CD8-positive, alpha-beta memory T cell (primary cell): ENCODE measurements at regions not wholly inside any gene's neighbourhood (a gene's known extent, or its start where the extent isn't known, plus 50 kb on each side); places are given as distances from the start of the nearest gene placed in this dataset.
A peak's percentile ranks its signal among the peaks of the same experiment; 100 is the strongest.

ENCODE experiments used
- CTCF ChIA-PET: fragments of 350-600 bp; sonication (Branson Sonifier 250); formaldehyde crosslinking; loops from one replicate; lab custom pipeline; 2021; ENCODE audit warnings: antibody characterized with exemption; lab: Charles Lee
- POLR2A ChIA-PET: fragments of 350-600 bp; sonication (Branson Sonifier 250); formaldehyde crosslinking; loops from one replicate; lab custom pipeline; 2021; ENCODE audit warnings: antibody characterized with exemption; lab: Charles Lee
- DNase-seq, 5 donors: peaks; one replicate each; pipeline versions ENCODE4 v3.0.0 to v3.0.0-alpha.2; 2020 to 2022; ENCODE audit warnings: mixed read lengths in 1 of 5
- H3K27ac ChIP-seq: one replicate; pipeline ENCODE4 v1.7.0; 2013; ENCODE audit warnings: low read depth, mild to moderate bottlenecking, low read length, moderate library complexity
- H3K27me3 ChIP-seq: 2 replicates; pipeline ENCODE4 v1.7.0; 2013; ENCODE audit warnings: low read length, mild to moderate bottlenecking; ENCODE audit not compliant: insufficient read depth, poor library complexity, severe bottlenecking
- H3K36me3 ChIP-seq: 2 replicates; pipeline ENCODE4 v1.7.0; 2013; ENCODE audit warnings: mild to moderate bottlenecking, low read length, moderate library complexity; ENCODE audit not compliant: insufficient read depth
- H3K4me1 ChIP-seq: 2 replicates; pipeline ENCODE4 v1.7.0; 2013; ENCODE audit warnings: mild to moderate bottlenecking, low read length, moderate library complexity; ENCODE audit not compliant: insufficient read depth
- H3K4me3 ChIP-seq: 2 replicates; pipeline ENCODE4 v1.7.0; 2013; ENCODE audit warnings: mild to moderate bottlenecking, low read length
- H3K9me3 ChIP-seq: 2 replicates; pipeline ENCODE4 v1.7.0; 2013; ENCODE audit warnings: mild to moderate bottlenecking, low read length
- H3K27ac Mint-ChIP-seq, 8 donors: one replicate each; pipeline ENCODE4 v1.8.0; 2020 to 2021; ENCODE audit warnings: mixed read lengths in 8 of 8, mild to moderate bottlenecking in 6 of 8, inconsistent platforms in 3 of 8, moderate library complexity in 3 of 8
- H3K27me3 Mint-ChIP-seq, 2 donors: one replicate each; pipeline ENCODE4 v1.8.0; 2020 to 2021; ENCODE audit warnings: mixed read lengths in 2 of 2, mild to moderate bottlenecking in 1 of 2, moderate library complexity in 1 of 2
- H3K36me3 Mint-ChIP-seq, 3 donors: one replicate each; pipeline ENCODE4 v1.8.0; 2020 to 2021; ENCODE audit warnings: mixed read lengths in 3 of 3, inconsistent platforms in 1 of 3, mild to moderate bottlenecking in 1 of 3
- H3K4me1 Mint-ChIP-seq, 3 donors: one replicate each; pipeline ENCODE4 v1.8.0; 2020 to 2021; ENCODE audit warnings: mixed read lengths in 3 of 3, inconsistent platforms in 1 of 3, mild to moderate bottlenecking in 1 of 3
- H3K4me3 Mint-ChIP-seq, 7 donors: one replicate each; pipeline ENCODE4 v1.8.0; 2020 to 2021; ENCODE audit warnings: mixed read lengths in 7 of 7, mild to moderate bottlenecking in 6 of 7, moderate library complexity in 4 of 7, inconsistent platforms in 2 of 7
- H3K9me3 Mint-ChIP-seq, 5 donors: one replicate each; pipeline ENCODE4 v1.8.0; 2020 to 2022; ENCODE audit warnings: mixed read lengths in 5 of 5, mild to moderate bottlenecking in 3 of 5, moderate library complexity in 2 of 5, inconsistent platforms in 1 of 5

DNA sequence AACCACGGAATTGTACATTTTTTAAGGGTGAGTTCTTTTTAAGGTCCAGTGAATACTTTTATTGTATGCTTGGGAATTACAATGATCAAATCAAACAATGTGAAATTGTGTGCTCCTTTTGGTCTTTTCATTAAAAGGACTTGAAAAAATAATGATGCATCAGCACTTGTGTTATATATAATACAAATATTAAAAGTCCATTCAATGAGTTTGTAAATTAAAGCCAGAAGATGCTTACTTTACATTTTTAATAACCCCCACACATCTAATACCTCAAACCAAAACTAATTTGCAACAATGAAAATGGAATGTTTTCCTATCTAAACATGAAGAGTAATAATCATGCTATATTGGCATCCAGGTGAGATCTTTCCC, 369.8 kb upstream of the LCORL start:
- no peak overlapping the region for H3K4me3 ChIP-seq
- Mint-ChIP-seq H3K9me3 (peaks cover 0 to 8% (median 0%) of the 10 kb centered on the region in 5 donors), H3K4me3 (no peak overlapping the region), H3K4me1 (no peaks in the 10 kb centered on the region), H3K36me3 (no peaks in the 10 kb centered on the region), H3K27ac (no peak overlapping the region), H3K27me3 (peaks cover 0 to under 1% of the 10 kb centered on the region in 2 donors)
- POLR2A ChIA-PET, result no interaction called here
- no peaks in the 10 kb centered on the region for H3K4me1 ChIP-seq
- CTCF ChIA-PET, result no interaction called here
- H3K36me3 ChIP-seq, result no peaks in the 10 kb centered on the region
- no peaks in the 10 kb centered on the region for H3K27me3 ChIP-seq
- H3K27ac ChIP-seq, result no peak overlapping the region
- DNase-seq, result no peak
- H3K9me3 ChIP-seq, result no peaks in the 10 kb centered on the region

DNA sequence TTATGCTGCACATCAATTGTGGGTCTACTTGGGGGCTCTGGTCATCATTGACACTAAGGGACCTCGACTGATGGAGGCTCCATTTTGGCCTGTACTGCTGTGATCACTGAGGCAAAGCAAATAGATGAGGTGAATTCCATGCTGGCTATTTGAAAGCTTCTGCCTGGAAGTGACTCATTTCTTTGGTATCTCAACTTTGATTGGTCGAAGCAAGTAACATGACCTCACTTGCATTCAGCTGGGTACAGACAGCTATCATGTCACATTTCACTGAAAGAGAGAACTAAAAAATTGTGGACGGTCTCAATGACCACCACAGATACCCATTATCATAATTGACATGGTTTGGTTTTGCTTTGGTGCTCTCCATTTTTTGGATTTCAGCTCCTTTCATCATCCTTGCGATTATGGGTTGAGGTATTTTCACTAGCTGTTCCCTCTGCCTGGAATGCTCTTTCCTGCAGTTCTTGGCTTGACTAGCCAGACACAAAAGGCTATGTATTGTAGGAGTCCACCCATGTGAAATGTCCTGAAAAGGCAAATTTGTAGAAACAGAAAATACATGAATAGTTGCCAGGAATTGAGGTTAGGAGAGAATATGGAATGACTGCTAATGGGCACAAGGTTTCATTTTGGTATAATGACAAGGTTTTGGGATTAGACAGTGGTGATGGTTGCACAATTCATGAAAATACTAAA, 369.2 kb upstream of the LCORL start:
- Histone ChIP-seq H3K4me1 (no peaks in the 10 kb centered on the region), H3K4me3 (no peak overlapping the region), H3K9me3 (no peaks in the 10 kb centered on the region), H3K36me3 (no peaks in the 10 kb centered on the region), H3K27me3 (no peaks in the 10 kb centered on the region), H3K27ac (no peak overlapping the region)
- Mint-ChIP-seq H3K9me3 (peaks cover 0 to 11% (median 0%) of the 10 kb centered on the region in 5 donors), H3K4me1 (no peaks in the 10 kb centered on the region), H3K36me3 (no peaks in the 10 kb centered on the region), H3K27me3 (peaks cover 0 to 2% of the 10 kb centered on the region in 2 donors), H3K4me3 (no peak overlapping the region), H3K27ac (no peak overlapping the region)
- ChIA-PET POLR2A (no interaction called here), CTCF (no interaction called here)
- DNase-seq, result no peak

DNA sequence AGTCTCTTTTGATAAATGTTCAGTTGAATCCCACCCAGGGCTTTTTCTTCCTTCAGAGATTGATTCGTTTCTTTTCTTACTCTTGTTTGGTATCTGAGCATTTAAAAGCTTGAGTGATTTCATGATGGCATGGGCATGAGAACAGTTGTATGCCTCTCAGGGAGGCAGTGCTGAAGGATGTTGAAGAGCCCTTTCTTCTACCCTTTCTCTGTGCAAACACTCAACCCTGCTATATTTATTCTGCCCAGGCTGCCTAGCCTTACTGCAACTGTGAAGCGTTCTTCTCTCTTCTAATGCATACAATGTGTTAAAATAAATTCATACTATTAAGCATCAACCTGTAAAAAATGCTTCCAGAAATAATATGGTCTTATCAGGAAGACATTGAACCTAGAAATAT, 367.6 kb upstream of the LCORL start:
- Mint-ChIP-seq H3K27me3 (peaks cover 0 to 2% of the 10 kb centered on the region in 2 donors), H3K9me3 (peaks cover 0 to 13% (median 8%) of the 10 kb centered on the region in 5 donors), H3K27ac (no peak overlapping the region), H3K4me3 (no peak overlapping the region), H3K36me3 (no peaks in the 10 kb centered on the region), H3K4me1 (no peaks in the 10 kb centered on the region)
- no peak for DNase-seq
- no peaks in the 10 kb centered on the region for H3K36me3 ChIP-seq
- no peak overlapping the region for H3K4me3 ChIP-seq
- ChIA-PET CTCF (no interaction called here), POLR2A (no interaction called here)
- no peaks in the 10 kb centered on the region for H3K4me1 ChIP-seq
- H3K27me3 ChIP-seq, result no peaks in the 10 kb centered on the region
- H3K9me3 ChIP-seq, result no peaks in the 10 kb centered on the region
- no peak overlapping the region for H3K27ac ChIP-seq

GRCh38 chr4:18388039-18388438, 366.5 kb upstream of the LCORL start:
- no peaks in the 10 kb centered on the region for H3K27me3 ChIP-seq
- no peaks in the 10 kb centered on the region for H3K36me3 ChIP-seq
- H3K27ac Mint-ChIP-seq, result no peak overlapping the region
- ChIA-PET CTCF (no interaction called here), POLR2A (no interaction called here)
- H3K4me3 ChIP-seq, result no peak overlapping the region
- no peak overlapping the region for H3K27ac ChIP-seq
- H3K27me3 Mint-ChIP-seq, result peaks cover 0 to 2% of the 10 kb centered on the region in 2 donors
- no peak for DNase-seq
- H3K36me3 Mint-ChIP-seq, result no peaks in the 10 kb centered on the region
- no peak overlapping the region for H3K4me3 Mint-ChIP-seq
- no peaks in the 10 kb centered on the region for H3K4me1 Mint-ChIP-seq
- H3K9me3 ChIP-seq, result no peaks in the 10 kb centered on the region
- H3K9me3 Mint-ChIP-seq, result peaks cover 0 to 17% (median 10%) of the 10 kb centered on the region in 5 donors
- H3K4me1 ChIP-seq, result no peaks in the 10 kb centered on the region

DNA sequence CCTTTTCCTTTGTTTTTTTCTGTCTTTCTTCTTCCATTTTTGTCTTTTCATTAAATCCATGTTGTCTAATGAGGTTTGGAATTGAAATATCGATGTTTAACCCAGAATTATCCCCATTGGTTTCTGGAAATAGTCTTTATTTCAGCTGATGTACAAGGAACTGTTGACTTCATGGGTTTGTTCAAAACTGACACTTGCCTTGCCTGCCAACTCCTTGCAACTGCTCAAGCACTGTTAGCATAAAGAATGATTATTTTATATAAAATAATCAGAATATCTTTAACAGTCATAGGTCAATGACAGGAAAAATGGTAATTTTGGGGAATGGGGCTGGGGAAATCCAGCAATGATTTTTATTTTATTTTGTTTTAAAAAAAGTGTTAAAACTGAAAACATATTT, 359.6 kb upstream of the LCORL start:
- ChIA-PET CTCF (no interaction called here), POLR2A (no interaction called here)
- H3K27ac ChIP-seq, result no peak overlapping the region
- no peaks in the 10 kb centered on the region for H3K27me3 ChIP-seq
- peaks cover 0 to 17% (median 11%) of the 10 kb centered on the region in 5 donors for H3K9me3 Mint-ChIP-seq
- H3K27ac Mint-ChIP-seq, result no peak overlapping the region
- H3K4me3 Mint-ChIP-seq, result no peak overlapping the region
- H3K36me3 ChIP-seq, result no peaks in the 10 kb centered on the region
- H3K9me3 ChIP-seq, result no peaks in the 10 kb centered on the region
- no peaks in the 10 kb centered on the region for H3K4me1 ChIP-seq
- no peak overlapping the region for H3K4me3 ChIP-seq
- no peaks in the 10 kb centered on the region for H3K4me1 Mint-ChIP-seq
- no peaks in the 10 kb centered on the region for H3K36me3 Mint-ChIP-seq
- no peak for DNase-seq
- peaks cover 10 to 17% of the 10 kb centered on the region in 2 donors for H3K27me3 Mint-ChIP-seq

DNA sequence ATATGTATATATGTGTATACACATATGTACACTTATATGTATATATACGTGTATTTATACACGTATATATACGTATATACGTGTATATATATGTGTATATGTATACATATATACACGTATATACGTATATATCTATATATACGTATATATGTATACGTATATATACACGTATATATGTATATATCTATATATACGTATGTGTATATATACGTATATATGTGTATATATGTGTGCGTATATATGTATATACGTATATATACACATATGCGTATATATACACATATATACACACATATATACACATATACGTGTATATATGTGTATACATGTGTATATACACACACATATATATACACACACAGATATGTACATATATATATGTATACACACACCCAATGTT, 348.0 kb upstream of the LCORL start:
- peaks cover 0 to 6% (median 0%) of the 10 kb centered on the region in 3 donors for H3K4me1 Mint-ChIP-seq
- H3K36me3 Mint-ChIP-seq, result no peaks in the 10 kb centered on the region
- ChIA-PET CTCF (no interaction called here), POLR2A (no interaction called here)
- no peaks in the 10 kb centered on the region for H3K9me3 ChIP-seq
- no peak overlapping the region for H3K4me3 Mint-ChIP-seq
- H3K4me3 ChIP-seq, result no peak overlapping the region
- no peaks in the 10 kb centered on the region for H3K36me3 ChIP-seq
- H3K27ac Mint-ChIP-seq, result no peak overlapping the region
- H3K4me1 ChIP-seq, result no peaks in the 10 kb centered on the region
- no peak overlapping the region for H3K27ac ChIP-seq
- no peak for DNase-seq
- H3K27me3 Mint-ChIP-seq, result peaks cover 0 to 5% of the 10 kb centered on the region in 2 donors
- H3K9me3 Mint-ChIP-seq, result peaks cover 0 to 2% (median 0%) of the 10 kb centered on the region in 5 donors
- peaks cover 4% of the 10 kb centered on the region for H3K27me3 ChIP-seq

DNA sequence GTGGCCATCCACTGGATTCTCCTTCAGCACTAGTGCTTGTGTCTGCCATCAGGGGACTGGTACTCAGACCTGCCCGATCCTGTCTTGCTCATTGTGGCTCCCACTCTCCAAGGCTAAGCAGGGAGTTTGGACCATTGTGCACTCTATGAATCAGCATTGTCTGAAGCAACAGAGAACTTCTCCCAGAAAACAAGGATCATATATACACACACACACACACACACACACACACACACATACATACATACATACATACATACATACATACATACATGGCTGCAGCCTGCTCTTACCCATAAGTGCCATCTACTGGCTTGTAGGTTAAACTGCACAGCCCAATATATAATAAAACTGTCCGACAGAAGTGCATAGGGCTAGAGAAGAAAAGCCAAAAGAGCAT, 345.3 kb upstream of the LCORL start:
- Mint-ChIP-seq H3K4me3 (no peak overlapping the region), H3K9me3 (no peaks in the 10 kb centered on the region), H3K27me3 (peaks cover 0 to 5% of the 10 kb centered on the region in 2 donors), H3K27ac (no peak overlapping the region), H3K4me1 (peaks cover 0 to 6% (median 0%) of the 10 kb centered on the region in 3 donors), H3K36me3 (no peaks in the 10 kb centered on the region)
- Histone ChIP-seq H3K27me3 (peaks cover 4% of the 10 kb centered on the region), H3K27ac (no peak overlapping the region), H3K9me3 (no peaks in the 10 kb centered on the region), H3K4me1 (no peaks in the 10 kb centered on the region), H3K4me3 (no peak overlapping the region), H3K36me3 (no peaks in the 10 kb centered on the region)
- CTCF ChIA-PET, result no interaction called here
- POLR2A ChIA-PET, result no interaction called here
- DNase-seq, result peak in 1 of 5 donors; percentile 5

DNA sequence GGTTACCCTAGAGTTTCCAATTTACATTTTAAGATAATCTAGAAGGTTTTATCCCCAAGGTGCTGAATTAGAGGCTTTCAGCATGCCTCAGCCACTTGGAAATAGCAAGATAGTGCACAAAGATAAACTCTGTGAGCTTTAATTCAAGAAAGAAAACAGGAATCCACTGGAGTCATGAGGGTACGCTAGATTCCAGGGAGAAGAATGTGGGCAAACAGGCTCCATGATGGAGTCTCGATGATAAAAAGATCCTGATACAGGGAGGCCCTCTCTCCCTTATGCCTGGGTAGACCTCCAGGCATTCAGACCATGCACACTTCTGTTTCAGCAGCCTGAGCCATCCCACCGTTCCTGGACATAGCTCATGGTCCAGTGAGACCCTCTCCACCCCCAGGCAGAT, 344.6 kb upstream of the LCORL start:
- peaks cover 0 to 5% of the 10 kb centered on the region in 2 donors for H3K27me3 Mint-ChIP-seq
- no peak overlapping the region for H3K4me3 Mint-ChIP-seq
- ChIA-PET POLR2A (no interaction called here), CTCF (no interaction called here)
- Histone ChIP-seq H3K9me3 (no peaks in the 10 kb centered on the region), H3K36me3 (no peaks in the 10 kb centered on the region), H3K27ac (no peak overlapping the region), H3K27me3 (peaks cover 4% of the 10 kb centered on the region), H3K4me1 (no peaks in the 10 kb centered on the region), H3K4me3 (no peak overlapping the region)
- DNase-seq, result no peak
- no peak overlapping the region for H3K27ac Mint-ChIP-seq
- H3K4me1 Mint-ChIP-seq, result peaks cover 0 to 6% (median 0%) of the 10 kb centered on the region in 3 donors
- H3K9me3 Mint-ChIP-seq, result no peaks in the 10 kb centered on the region
- H3K36me3 Mint-ChIP-seq, result no peaks in the 10 kb centered on the region
